ENCODE measurements at regions not wholly inside any gene's neighbourhood (a gene's known extent, or its start where the extent isn't known, plus 50 kb on each side); places are given as distances from the start of the nearest gene placed in this dataset.
"Not testable (repeated sequence)": the region's sequence is repeated elsewhere in the genome, so short reads cannot be mapped to it uniquely, and the experiment has no call there.

DNA sequence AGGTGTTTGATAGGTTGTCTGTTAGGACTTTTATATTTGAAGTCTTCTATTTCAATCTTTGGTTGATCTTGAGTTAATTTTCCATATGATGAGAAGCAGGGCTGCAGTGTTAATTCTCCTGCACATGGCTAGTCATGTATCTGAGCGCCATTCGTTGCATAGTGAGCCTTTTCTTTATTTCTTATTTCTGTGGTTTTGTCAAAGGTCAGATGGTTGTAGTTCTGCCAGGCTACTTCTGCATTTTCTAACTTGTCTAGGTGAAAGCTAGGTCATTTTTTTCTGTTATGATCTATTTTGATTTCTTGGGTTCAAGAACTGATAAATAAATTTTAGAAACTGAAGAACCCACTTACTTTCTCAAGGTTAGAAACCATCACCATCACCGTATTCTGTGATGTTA lies 56.7 kb downstream of the CCDC74A start:
- DNase-seq, result no peak

DNA sequence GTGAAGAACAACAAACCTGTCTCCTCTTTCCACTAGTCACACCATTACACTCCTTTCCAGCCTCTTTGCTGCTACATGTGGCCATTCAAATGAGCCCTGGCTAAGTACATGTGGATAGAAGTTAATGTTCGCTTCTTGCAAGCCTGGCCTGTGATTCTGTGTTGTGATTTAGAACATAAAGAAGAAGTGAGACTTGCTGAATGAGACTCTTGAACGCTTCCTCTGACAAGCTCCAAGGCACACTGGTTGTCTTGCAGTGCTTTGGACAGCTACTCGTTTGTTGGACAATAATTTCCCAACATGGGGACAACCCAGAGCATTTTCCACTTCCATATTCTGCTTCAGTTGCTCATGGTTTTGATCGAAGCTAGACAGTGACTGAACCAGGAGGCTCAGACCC lies 57.3 kb downstream of the CCDC74A start:
- no peak for DNase-seq

DNA sequence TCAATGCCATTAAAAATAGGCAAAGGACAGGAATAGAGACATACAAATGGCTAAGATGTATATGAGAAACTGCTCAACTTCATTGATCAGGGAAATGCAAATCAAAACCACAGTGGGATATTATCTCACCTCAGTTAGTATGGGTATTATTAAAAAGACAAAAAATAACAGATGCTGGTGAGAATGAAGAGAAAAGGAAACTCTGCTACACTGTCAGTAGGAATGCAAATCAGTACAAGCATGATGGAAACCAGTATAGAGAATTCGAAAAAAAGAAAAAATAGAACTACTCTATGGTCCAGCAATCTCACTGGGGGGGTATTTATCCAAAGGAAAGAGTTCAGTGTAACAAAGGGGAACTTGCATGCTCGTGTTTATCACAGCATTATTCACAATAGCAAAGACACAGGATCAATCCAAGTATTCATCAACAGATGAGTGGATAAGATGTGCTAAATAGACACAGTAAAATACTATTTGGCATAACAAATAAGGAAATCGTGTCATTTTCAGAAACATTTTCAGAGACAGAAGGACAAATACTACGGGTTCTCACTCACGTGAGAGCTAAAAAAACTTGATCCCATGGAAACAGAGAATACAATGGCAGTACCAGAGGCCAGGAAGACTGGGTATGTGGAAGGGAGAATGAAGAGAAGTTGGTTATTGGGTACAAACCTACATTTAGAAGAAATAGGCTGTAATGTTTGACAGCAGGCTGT lies 60.6 kb downstream of the CCDC74A start:
- DNase-seq, result no peak

DNA sequence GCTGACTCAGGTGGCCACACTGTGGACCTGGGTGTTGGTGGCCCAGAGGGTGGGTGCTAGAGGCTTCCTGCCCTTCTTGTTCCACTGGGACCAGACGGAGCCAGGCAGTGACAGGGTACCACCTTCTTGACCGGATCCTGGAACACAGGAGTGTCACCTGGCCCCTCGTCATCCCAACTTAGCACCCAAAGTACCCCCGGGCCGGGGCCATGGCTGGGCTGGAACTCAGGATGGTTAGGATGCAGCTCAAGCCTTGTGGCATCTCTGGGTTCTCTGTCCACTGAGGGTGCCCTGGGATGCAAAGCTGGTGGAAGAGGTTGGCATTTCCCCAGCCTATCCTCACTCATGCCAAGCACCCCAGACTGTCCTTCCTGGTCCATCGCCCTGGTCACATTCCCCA lies 61.4 kb downstream of the CCDC74A start:
- DNase-seq, result not testable (repeated sequence)

DNA sequence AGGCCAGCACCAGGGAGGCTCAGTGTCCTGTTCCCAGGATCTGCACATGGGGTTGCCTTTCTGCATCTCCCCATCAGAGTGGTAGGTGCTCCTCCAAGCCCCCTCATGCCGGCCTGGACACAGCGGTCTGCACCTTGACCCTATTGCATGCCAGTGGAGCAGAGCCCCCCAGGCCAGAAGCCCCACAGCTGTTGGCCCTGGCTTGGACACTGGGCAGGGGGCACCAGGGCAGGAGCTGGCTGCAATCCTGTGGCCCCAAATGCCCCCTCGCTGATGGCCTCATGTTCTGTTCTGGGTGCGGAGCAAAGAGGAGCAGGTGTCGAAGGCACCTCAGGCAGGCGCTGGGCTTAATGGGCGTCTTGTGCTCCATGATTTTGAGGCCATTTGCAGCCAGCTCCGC lies 62.7 kb downstream of the CCDC74A start:
- DNase-seq, result no peak

DNA sequence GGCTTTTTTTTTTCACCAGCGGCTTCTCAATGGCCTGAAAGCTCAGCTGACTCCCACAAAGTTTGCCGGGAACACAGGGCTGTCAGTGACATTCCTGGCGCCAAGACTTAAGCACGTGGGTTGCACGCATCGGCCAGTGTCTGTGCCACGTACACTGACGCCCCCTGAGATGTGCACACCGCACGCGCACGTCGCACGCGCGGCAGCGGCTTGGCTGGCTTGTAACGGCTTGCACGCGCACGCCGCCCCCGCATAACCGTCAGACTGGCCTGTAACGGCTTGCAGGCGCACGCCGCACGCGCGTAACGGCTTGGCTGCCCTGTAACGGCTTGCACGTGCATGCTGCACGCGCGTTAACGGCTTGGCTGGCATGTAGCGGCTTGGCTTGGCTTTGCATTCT lies 63.2 kb downstream of the CCDC74A start:
- DNase-seq, result no peak

DNA sequence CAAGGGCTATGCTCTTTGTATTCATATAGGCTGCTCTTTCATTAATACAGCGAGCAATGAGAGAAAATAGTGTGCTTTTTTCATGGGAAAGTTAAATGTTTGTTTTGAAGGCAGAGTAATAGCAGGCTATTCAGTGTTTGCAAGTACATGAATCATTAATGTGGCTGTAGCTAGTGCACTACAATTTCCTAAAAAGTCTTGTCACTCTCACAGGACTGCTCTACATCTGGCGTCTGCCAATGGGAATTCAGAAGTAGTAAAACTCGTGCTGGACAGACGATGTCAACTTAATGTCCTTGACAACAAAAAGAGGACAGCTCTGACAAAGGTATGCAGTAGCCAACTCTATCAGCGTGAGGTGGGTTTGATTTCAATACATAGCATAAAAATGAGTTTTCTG lies 68.9 kb downstream of the CCDC74A start:
- DNase-seq, result not testable (repeated sequence)

DNA sequence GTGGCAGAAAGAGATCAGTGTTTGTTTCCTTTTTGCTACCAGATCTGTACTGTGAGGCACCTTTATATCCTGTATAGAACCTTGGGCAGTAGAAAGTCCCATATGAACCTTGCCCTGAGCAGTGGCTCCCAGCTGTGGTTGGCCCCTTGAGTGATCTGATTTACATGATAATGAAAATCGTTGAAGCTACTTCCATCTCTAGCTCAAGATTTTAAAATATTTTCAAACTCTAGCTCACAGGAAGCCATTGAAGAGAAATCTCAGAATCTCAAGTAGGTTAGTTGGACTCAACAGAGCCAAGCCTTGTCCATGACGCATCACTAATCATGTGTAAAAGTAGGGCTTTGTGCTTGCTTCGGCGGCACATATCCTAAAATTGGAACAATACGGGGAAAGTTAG lies 74.8 kb downstream of the CCDC74A start:
- not testable (repeated sequence) for DNase-seq

DNA sequence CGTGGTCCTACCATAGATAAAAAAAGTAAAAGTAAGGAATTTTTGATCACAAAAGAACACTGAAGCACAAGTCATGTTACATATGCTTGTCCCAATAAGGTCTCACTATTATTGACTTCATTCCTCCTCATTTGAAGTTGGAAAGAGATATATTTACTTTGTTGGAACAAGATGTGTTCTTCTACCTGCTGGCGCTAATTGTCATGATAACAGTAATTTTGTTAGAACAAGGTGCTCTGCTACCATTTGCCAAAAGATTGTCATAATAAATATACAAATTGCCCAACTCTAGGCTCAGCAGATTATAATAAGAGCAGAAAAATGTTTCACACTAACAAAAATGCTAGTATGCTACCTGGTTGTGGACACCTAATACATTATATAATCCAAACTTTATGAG lies 77.0 kb downstream of the CCDC74A start:
- DNase-seq, result not testable (repeated sequence)

DNA sequence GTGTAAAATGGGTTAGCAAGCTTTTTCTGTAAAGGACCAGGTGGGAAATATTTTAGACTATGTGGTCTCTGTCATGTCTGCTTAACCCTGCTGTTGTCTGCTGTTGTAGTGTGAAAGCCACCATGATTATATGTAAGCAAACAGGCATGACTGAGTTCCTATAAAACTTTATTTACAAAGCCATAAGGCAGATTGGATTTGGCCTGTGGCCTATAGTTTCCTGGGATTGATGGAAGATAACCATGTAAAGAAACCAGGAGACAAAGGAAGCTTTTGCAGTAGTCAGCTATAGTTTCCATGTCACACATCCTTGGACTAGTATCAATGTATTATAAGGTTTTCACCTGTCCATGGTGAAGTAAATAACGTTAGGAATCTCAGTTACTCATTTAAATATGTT lies 78.7 kb downstream of the CCDC74A start:
- DNase-seq, result not testable (repeated sequence)

DNA sequence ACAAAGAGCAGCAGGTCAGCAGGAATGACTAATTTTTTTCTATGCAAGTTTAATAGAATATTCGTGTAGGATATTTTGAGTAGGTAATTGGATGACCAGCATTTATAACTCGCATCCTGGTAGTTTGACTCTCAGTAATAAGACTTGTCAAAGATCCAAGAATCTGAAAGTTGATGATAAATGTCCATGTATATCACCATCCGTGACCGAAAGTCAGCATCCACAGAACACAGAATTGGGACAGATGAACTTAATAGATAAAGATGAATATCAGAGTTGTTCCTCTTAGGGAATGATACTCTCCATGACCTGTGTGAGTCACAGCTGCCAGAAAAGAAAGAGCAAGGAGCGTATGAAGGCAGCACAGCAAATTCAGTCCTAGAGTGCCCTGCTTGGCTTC lies 79.4 kb downstream of the CCDC74A start:
- not testable (repeated sequence) for DNase-seq

DNA sequence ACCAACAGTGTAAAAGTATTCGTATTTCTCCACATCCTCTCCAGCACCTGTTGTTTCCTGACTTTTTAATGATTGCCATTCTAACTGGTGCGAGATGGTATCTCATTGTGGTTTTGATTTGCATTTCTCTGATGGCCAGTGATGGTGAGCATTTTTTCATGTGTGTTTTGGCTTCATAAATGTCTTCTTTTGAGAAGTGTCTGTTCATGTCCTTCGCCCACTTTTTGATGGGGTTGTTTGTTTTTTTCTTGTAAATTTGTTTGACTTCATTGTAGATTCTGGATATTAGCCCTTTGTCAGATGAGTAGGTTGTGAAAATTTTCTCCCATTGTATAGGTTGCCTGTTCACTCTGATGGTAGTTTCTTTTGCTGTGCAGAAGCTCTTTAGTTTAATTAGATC lies 86.9 kb downstream of the CCDC74A start:
- DNase-seq, result not testable (repeated sequence)

DNA sequence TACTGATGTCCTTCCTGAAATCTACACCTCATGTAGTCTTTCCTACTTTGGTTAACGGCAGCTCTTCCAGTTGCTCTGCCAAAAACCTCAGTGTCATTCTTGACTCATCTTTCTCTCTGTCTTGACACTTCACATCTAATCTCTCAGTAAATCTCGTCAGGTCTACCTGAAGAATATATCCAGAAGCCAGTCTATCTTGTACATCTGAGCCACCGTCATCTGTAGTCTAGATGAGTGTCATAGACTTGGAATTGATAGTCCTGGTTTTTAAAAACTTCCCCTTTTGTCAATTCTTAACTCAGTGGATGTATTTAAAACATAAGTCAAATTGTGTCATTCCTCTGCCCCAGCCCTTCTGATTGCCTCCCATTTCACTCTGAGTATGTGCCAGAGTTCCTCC lies 90.6 kb downstream of the CCDC74A start:
- DNase-seq, result not testable (repeated sequence)

DNA sequence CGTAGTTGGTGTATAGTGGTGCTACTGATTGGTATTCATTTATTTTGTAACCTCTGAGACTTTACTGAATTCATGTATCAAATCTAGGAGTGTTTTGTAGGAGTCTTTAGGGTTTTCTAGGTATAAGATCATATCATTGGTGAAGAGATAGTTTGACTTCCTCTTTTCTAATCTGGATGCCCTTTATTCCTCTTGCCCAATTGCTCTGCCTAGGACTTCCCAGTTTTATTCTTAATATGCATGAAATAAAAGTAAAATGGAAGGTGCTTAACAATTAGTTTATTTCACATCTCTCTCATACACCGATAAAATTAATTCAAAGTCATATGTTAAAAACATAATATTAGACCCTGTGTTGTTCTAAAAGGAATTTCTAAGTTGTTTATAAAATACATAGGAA lies 95.2 kb downstream of the CCDC74A start:
- DNase-seq, result not testable (repeated sequence)

DNA sequence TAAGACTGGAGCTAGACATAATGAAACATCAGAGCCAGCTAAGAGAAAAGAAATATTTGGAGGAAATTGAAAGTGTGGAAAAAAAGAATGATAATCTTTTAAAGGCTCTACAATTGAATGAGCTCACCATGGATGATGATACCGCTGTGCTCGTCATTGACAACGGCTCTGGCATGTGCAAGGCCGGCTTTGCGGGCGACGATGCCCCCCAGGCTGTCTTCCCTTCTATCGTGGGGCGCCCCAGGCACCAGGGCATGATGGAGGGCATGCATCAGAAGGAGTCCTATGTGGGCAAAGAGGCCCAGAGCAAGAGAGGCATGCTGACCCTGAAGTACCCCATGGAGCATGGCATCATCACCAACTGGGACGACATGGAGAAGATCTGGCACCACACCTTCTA lies 98.3 kb downstream of the CCDC74A start:
- not testable (repeated sequence) for DNase-seq

DNA sequence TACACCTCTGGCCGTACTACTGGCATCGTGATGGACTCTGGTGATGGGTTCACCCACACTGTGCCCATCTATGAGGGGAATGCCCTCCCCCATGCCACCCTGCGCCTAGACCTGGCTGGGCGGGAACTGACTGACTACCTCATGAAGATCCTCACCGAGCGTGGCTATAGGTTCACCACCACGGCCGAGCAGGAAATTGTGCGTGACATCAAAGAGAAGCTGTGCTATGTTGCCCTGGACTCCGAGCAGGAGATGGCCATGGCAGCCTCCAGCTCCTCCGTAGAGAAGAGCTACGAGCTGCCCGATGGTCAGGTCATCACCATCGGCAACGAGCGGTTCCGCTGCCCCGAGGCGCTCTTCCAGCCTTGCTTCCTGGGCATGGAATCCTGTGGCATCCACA lies 98.9 kb downstream of the CCDC74A start:
- DNase-seq, result not testable (repeated sequence)

DNA sequence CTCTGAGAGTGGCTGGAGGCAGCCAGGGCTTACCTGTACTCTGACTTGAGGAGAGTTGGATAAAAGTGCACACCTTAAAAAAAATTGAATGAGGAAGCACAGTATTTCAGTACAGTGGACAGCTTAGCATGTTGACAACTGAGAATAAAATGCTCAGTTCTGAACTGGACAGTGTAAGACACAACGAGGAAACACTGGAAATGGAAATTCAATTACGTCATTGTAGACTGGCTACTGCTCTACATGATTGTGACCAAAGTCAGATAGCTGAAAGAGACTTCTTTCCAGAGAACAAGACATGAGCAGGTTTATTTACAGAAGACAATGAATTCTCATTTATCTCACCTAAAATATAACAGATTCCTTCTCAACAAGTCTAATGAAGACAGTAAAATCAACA lies 100.1 kb downstream of the CCDC74A start:
- not testable (repeated sequence) for DNase-seq

DNA sequence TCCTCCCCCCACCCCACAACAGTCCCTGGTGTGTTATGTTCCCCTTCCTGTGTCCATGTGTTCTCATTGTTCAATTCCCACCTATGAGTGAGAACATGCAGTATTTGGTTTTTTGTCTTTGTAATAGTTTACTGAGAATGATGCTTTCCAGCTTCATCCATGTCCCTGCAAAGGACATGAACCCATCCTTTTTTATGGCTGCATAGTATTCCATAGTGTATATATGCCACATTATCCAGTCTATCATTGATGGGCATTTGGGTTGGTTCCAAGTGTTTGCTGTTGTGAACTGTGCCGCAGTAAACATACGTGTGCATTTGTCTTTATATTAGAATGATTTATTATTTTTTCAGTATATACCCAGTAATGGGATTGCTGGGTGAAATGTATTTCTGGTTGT lies 104.0 kb downstream of the CCDC74A start:
- not testable (repeated sequence) for DNase-seq

DNA sequence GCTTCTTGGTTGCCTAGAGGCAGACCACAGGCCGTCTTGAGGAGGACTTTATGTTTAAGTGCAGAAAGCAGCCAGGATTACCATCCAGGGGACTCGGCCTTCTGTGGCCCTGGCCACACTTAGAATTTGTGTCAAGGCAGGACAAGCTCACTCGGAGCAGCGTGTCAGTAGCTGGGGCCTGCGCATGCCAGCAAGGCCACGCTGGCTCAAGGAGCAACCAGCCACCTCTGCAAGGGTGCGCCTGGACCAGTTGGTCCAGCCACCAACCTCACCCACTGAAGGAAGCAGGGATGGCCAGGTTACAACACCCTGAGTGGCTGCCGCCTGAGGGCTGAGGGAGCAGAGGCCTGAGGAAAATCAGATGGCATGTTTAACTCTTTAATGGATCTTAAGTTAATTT lies 105.7 kb downstream of the CCDC74A start:
- not testable (repeated sequence) for DNase-seq

DNA sequence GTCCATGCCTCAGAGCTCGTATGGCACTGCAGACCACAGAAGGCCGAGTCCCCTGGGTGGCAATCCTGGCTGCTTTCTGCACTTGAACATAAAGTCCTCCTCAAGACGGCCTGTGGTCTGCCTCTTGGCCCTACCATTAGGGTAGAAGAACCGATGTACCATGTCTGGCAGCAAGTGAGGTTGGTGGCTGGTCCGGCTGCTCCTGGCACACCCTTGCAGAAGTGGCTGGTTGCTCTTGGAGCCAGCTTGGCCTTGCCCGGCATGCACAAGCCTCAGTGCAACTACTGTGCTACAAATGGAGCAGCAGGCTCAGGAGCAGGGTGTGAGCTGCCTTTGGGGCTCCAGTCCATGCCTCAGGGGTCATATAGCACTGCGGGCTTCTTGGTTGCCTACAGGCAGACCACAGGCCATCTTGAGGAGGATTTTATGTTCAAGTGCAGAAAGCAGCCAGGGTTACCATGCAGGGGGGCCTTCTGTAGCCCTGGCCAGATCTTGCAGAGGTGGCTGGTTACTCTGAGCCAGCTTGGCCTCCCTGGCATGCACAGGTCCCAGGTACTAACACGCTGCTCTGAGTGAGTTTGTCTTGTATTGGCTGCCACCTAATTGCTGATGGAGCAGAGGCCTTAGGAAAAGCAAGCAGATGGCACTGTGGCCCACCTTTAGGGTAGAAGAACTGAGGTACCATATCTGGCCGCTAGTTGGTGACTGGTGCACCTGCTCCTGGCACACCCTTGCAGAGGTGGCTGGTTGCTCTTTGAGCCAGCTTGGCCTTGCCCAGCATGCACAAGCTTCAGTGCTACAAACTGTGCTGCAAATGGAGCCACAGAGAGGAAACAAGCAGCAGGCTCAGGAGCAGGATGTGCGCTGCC lies 106.4 kb downstream of the CCDC74A start:
- DNase-seq, result not testable (repeated sequence)

DNA sequence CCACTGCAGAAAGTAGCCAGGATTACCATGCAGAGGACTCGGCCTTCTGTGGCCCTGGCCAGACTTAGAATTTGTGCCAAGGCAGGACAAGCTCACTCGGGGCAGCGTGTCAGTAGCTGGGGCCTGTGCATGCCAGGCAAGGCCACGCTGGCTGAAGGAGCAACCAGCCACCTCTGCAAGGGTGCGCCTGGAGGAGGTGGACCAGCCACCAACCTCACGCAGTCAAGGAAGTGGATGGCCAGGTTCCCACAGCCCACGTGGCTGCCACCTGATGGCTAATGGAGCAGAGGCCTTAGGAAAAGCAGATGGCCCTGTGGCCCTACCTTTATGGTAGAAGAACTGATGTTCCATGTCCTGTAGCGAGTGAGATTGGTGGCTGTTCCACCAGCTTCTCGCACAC lies 107.9 kb downstream of the CCDC74A start:
- DNase-seq, result no peak

DNA sequence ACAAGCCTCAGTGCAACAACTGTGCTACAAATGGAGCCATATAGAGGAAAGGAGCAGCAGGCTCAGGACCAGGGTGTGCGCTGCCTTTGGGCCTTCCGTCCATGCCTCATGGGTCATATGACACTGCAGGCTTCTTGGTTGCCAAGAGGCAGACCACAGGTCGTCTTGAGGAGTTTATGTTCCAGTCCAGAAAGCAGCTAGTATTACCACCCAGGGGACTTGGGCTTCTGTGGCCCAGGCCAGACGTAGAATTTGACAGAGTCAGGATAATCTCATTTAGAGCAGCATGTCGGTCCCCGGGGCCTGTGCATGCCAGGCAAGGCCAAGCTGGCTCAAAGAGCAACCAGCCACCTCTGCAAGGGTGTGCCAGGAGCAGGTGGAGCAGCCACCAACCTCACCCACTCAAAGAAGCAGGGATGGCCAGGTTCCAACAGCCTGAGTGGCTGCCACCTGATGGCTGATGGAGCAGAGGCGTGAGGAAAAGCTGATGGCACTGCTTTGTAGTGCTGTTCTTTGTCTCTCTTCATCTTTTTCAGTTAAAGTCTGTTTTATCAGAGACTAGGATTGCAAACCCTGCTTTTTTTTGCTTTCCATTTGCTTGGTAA lies 109.1 kb downstream of the CCDC74A start:
- DNase-seq, result not testable (repeated sequence)

DNA sequence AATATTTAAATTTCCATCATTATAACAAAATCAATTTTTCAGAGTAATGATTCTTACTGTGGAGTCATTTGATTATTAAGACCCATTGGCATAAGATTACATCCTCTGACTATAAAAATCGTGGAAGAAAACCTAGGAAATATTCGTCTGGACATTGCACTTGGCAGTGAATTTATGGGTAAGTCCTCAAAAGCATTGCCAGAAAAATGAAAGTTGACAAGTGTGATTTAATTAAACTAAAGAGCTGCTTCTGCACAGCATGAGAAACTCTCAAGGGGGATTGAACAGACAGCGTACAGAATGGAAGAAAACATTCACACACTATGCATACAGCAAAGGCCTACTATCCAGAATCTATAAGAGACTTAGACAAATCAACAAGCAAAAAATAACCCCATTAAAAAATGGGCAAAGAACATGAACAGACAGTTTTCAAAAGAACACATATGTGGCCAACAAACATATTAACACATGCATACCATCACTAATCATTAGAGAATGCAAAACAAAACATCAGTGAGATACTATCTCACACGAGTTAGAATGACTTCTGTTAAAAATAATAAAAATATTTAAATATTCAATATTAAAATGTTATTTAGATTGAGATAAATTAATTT lies 111.4 kb downstream of the CCDC74A start:
- DNase-seq, result not testable (repeated sequence)

Measured in stimulated activated CD4-positive, alpha-beta T cell treated with anti-CD3 and anti-CD28 coated beads, Interleukin-15, amount 100 ng/mL, for 24 hours (primary cell).